ENCODE measurements at regions not wholly inside any gene's neighbourhood (a gene's known extent, or its start where the extent isn't known, plus 50 kb on each side); places are given as distances from the start of the nearest gene placed in this dataset.

GRCh38 chr4:53717064-53717549, 125.8 kb upstream of the LNX1 start:
- Histone ChIP-seq H3K4me3 (no peak overlapping the region), H3K9me3 (no peaks in the 10 kb centered on the region), H3K4me1 (no peaks in the 10 kb centered on the region), H3K36me3 (replicated peaks) (no peaks in the 10 kb centered on the region), H3K27me3 (ENCODE audit: low read depth) (no peaks in the 10 kb centered on the region; the same call in 1 of the 2 replicates)
- no peak for DNase-seq (ENCODE audit: low spot score in 2 of 2)
- in situ Hi-C loops (cut with MboI; ENCODE audit: low sequenced_read_pairs) = loop anchor here (25.0 kb wide), 1 partner anchor 520 kb away; the partner anchor contains the start of gene PDGFRA

- no peaks in the 10 kb centered on the region; the same call in 1 of the 2 replicates for H3K27me3 ChIP-seq (ENCODE audit: low read depth)
- DNase-seq (ENCODE audit: low spot score in 2 of 2) = no peak
- in situ Hi-C loops (cut with MboI; ENCODE audit: low sequenced_read_pairs) = loop anchor here (25.0 kb wide), 1 partner anchor 521 kb away; the partner anchor contains the start of gene PDGFRA
Measured at GRCh38 chr4:53716471-53717063, 125.3 kb upstream of the LNX1 start.

GRCh38 chr4:53716011-53716410, 124.7 kb upstream of the LNX1 start:
- Histone ChIP-seq H3K36me3 (replicated peaks) (no peaks in the 10 kb centered on the region), H3K4me3 (no peak overlapping the region), H3K4me1 (no peaks in the 10 kb centered on the region), H3K27me3 (ENCODE audit: low read depth) (no peaks in the 10 kb centered on the region; the same call in 1 of the 2 replicates), H3K9me3 (no peaks in the 10 kb centered on the region)
- in situ Hi-C loops (cut with MboI; ENCODE audit: low sequenced_read_pairs) = loop anchor here (25.0 kb wide), 1 partner anchor 521 kb away; the partner anchor contains the start of gene PDGFRA
- no peak for DNase-seq (ENCODE audit: low spot score in 2 of 2)

More at GRCh38 chr4:53716471-53717063, 125.3 kb upstream of the LNX1 start:
- Histone ChIP-seq H3K9me3 (no peaks in the 10 kb centered on the region), H3K4me1 (no peaks in the 10 kb centered on the region), H3K36me3 (replicated peaks) (no peaks in the 10 kb centered on the region), H3K4me3 (no peak overlapping the region)

- in situ Hi-C loops (cut with MboI; ENCODE audit: low sequenced_read_pairs) = loop anchor here (25.0 kb wide), 1 partner anchor 523 kb away; the partner anchor contains the start of gene PDGFRA
- no peaks in the 10 kb centered on the region for H3K27me3 ChIP-seq (ENCODE audit: low read depth)
Measured at GRCh38 chr4:53714236-53715140, 123.2 kb upstream of the LNX1 start.

GRCh38 chr4:53713767-53714166, 122.5 kb upstream of the LNX1 start:
- H3K27me3 ChIP-seq (ENCODE audit: low read depth) = no peaks in the 10 kb centered on the region
- in situ Hi-C loops (cut with MboI; ENCODE audit: low sequenced_read_pairs) = loop anchor here (25.0 kb wide), 1 partner anchor 524 kb away; the partner anchor contains the start of gene PDGFRA
- no peaks in the 10 kb centered on the region for H3K4me1 ChIP-seq
- DNase-seq (ENCODE audit: low spot score in 2 of 2) = peak in 1 of 2 experiments; percentile 61
- no peaks in the 10 kb centered on the region for H3K9me3 ChIP-seq
- H3K4me3 ChIP-seq = no peak overlapping the region
- H3K36me3 ChIP-seq (replicated peaks) = no peaks in the 10 kb centered on the region

More at GRCh38 chr4:53714236-53715140, 123.2 kb upstream of the LNX1 start:
- no peak for DNase-seq (ENCODE audit: low spot score in 2 of 2)
- Histone ChIP-seq H3K4me3 (no peak overlapping the region), H3K4me1 (no peaks in the 10 kb centered on the region), H3K36me3 (replicated peaks) (no peaks in the 10 kb centered on the region), H3K9me3 (no peaks in the 10 kb centered on the region)

GRCh38 chr4:53713296-53713695, 122.0 kb upstream of the LNX1 start:
- in situ Hi-C loops (cut with MboI; ENCODE audit: low sequenced_read_pairs) = loop anchor here (25.0 kb wide), 1 partner anchor 524 kb away; the partner anchor contains the start of gene PDGFRA
- no peaks in the 10 kb centered on the region for H3K36me3 ChIP-seq (replicated peaks)
- no peak for DNase-seq (ENCODE audit: low spot score in 2 of 2)
- H3K9me3 ChIP-seq = no peaks in the 10 kb centered on the region
- no peaks in the 10 kb centered on the region for H3K4me1 ChIP-seq
- no peak overlapping the region for H3K4me3 ChIP-seq
- no peaks in the 10 kb centered on the region for H3K27me3 ChIP-seq (ENCODE audit: low read depth)

- Histone ChIP-seq H3K4me1 (no peaks in the 10 kb centered on the region), H3K36me3 (replicated peaks) (no peaks in the 10 kb centered on the region), H3K4me3 (no peak overlapping the region), H3K9me3 (no peaks in the 10 kb centered on the region), H3K27me3 (ENCODE audit: low read depth) (no peaks in the 10 kb centered on the region)
- DNase-seq (ENCODE audit: low spot score in 2 of 2) = no peak
- in situ Hi-C loops (cut with MboI; ENCODE audit: low sequenced_read_pairs) = loop anchor here (25.0 kb wide), 1 partner anchor 525 kb away; the partner anchor contains the start of gene PDGFRA
Measured at GRCh38 chr4:53712408-53713020, 121.2 kb upstream of the LNX1 start.

- Histone ChIP-seq H3K4me3 (no peak overlapping the region), H3K27me3 (ENCODE audit: low read depth) (no peaks in the 10 kb centered on the region), H3K36me3 (replicated peaks) (no peaks in the 10 kb centered on the region), H3K4me1 (no peaks in the 10 kb centered on the region), H3K9me3 (no peaks in the 10 kb centered on the region)
- DNase-seq (ENCODE audit: low spot score in 2 of 2) = no peak
- in situ Hi-C loops (cut with MboI; ENCODE audit: low sequenced_read_pairs) = loop anchor here (25.0 kb wide), 1 partner anchor 525 kb away; the partner anchor contains the start of gene PDGFRA
Measured at GRCh38 chr4:53711926-53712325, 120.6 kb upstream of the LNX1 start.

GRCh38 chr4:53709693-53710092, 118.4 kb upstream of the LNX1 start:
- Histone ChIP-seq H3K4me1 (no peaks in the 10 kb centered on the region), H3K4me3 (no peak overlapping the region), H3K9me3 (no peaks in the 10 kb centered on the region), H3K27me3 (ENCODE audit: low read depth) (peaks cover 3% of the 10 kb centered on the region; the same call in 1 of the 2 replicates), H3K36me3 (replicated peaks) (no peaks in the 10 kb centered on the region)
- in situ Hi-C loops (cut with MboI; ENCODE audit: low sequenced_read_pairs) = loop anchor here (25.0 kb wide), 1 partner anchor 528 kb away; the partner anchor contains the start of gene PDGFRA
- no peak for DNase-seq (ENCODE audit: low spot score in 2 of 2)

GRCh38 chr4:53707491-53707890, 116.2 kb upstream of the LNX1 start:
- Histone ChIP-seq H3K27me3 (ENCODE audit: low read depth) (peaks cover 3% of the 10 kb centered on the region; the same call in 1 of the 2 replicates), H3K4me3 (no peak overlapping the region), H3K9me3 (no peaks in the 10 kb centered on the region), H3K4me1 (peaks cover 6% of the 10 kb centered on the region), H3K36me3 (replicated peaks) (no peaks in the 10 kb centered on the region)
- no peak for DNase-seq (ENCODE audit: low spot score in 2 of 2)
- in situ Hi-C loops (cut with MboI; ENCODE audit: low sequenced_read_pairs) = loop anchor here (25.0 kb wide), 1 partner anchor 530 kb away; the partner anchor contains the start of gene PDGFRA

GRCh38 chr4:53706422-53707032, 115.2 kb upstream of the LNX1 start:
- Histone ChIP-seq H3K9me3 (no peaks in the 10 kb centered on the region), H3K4me3 (no peak overlapping the region), H3K4me1 (peaks cover 8% of the 10 kb centered on the region), H3K36me3 (replicated peaks) (no peaks in the 10 kb centered on the region), H3K27me3 (ENCODE audit: low read depth) (peaks cover 3% of the 10 kb centered on the region; the same call in 1 of the 2 replicates)
- DNase-seq (ENCODE audit: low spot score in 2 of 2) = peak; percentile 20 to 28
- in situ Hi-C loops (cut with MboI; ENCODE audit: low sequenced_read_pairs) = loop anchor here (25.0 kb wide), 1 partner anchor 531 kb away; the partner anchor contains the start of gene PDGFRA

GRCh38 chr4:53705972-53706371, 114.7 kb upstream of the LNX1 start:
- Histone ChIP-seq H3K4me1 (peaks cover 8% of the 10 kb centered on the region), H3K4me3 (no peak overlapping the region), H3K27me3 (ENCODE audit: low read depth) (peaks cover 3% of the 10 kb centered on the region; the same call in 1 of the 2 replicates), H3K9me3 (no peaks in the 10 kb centered on the region), H3K36me3 (replicated peaks) (no peaks in the 10 kb centered on the region)
- in situ Hi-C loops (cut with MboI; ENCODE audit: low sequenced_read_pairs) = loop anchor here (25.0 kb wide), 1 partner anchor 531 kb away; the partner anchor contains the start of gene PDGFRA
- no peak for DNase-seq (ENCODE audit: low spot score in 2 of 2)

All from HAP-1 (cell line).